ENCODE measurements at regions not wholly inside any gene's neighbourhood (a gene's known extent, or its start where the extent isn't known, plus 50 kb on each side); places are given as distances from the start of the nearest gene placed in this dataset.

DNA sequence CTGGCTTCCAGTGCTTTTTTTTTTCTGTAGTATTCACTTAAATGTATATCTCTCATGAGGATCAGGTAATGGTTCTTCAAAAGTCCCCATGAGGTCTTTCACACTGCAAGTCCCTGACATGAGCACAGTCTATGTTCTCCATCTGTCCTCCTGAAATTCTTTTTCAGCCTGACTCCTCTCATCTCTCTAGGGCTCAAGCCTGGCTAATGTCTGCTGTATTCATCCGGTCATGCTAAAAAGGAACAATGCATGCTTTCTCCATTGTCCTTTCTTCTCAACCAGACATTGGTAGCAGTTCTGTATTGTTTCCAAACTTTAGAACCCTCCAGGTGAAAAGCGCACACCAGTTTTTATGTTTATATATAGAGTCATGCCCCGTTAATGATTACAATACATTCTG lies 368.3 kb upstream of the OLFM3 start:
- no peak for DNase-seq (ENCODE audit: low read depth)
- H3K4me3 ChIP-seq (ENCODE audit: low read depth, low read length) = no peak overlapping the region
- TF ChIP-seq, protein P1, sequence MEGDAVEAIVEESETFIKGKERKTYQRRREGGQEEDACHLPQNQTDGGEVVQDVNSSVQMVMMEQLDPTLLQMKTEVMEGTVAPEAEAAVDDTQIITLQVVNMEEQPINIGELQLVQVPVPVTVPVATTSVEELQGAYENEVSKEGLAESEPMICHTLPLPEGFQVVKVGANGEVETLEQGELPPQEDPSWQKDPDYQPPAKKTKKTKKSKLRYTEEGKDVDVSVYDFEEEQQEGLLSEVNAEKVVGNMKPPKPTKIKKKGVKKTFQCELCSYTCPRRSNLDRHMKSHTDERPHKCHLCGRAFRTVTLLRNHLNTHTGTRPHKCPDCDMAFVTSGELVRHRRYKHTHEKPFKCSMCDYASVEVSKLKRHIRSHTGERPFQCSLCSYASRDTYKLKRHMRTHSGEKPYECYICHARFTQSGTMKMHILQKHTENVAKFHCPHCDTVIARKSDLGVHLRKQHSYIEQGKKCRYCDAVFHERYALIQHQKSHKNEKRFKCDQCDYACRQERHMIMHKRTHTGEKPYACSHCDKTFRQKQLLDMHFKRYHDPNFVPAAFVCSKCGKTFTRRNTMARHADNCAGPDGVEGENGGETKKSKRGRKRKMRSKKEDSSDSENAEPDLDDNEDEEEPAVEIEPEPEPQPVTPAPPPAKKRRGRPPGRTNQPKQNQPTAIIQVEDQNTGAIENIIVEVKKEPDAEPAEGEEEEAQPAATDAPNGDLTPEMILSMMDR (IDR thresholded peaks at IDR 0.05; ENCODE audit: control insufficient read depth, extremely low read depth, insufficient read depth) = no peak

DNA sequence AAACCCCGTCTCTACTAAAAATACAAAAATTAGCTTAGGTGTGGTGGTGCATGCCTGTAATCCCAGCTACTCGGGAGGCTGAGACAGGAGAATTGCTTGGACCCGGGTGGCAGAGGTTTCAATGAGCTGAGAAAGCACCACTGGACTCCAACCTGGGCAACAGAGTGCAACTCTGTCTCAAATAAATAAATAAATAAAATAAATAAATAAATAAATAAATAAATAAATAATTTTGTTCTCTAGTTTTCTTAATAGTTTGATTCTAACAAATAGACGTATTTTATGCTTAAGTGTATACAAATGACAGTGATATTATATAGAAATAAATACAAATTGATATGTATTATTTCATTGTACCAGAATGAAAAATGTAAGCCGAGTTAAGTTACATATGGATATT lies 339.9 kb upstream of the OLFM3 start:
- no peak for DNase-seq (ENCODE audit: low read depth)
- TF ChIP-seq, protein P1 (IDR thresholded peaks at IDR 0.05; ENCODE audit: control insufficient read depth, extremely low read depth, insufficient read depth) = no peak

DNA sequence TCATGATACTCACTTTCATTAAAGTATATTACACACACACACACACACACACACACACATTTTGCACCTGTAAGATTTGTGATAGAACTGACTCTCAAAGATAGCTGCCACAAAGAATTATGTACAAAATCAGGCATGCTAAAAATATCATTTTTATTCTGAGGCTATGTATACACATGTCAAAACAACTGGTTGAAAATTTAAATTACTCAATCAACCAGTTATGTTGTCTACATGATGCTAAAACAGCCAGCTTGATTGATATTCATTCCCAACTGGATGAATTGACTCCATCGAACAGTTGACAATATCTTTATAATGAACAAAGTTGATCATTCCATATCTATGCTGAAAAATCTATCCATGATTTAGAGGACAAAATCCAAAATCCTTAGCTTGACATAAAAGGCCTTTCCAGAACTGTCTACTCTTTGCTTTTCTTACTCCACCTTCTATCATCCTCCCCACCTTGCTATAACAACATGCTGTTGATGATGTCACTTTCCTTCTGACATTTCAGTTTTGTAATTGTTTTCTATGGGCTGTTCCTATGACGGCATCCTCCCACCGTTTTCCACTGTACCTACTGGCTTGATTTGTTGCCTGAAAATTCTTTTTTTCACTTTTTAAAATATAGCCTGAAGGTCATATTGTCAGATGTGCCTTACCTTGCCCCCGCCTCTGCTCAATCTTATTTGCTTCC lies 321.5 kb upstream of the OLFM3 start:
- no peak for DNase-seq (ENCODE audit: low read depth)
- H3K4me3 ChIP-seq (ENCODE audit: low read depth, low read length) = no peak overlapping the region
- TF ChIP-seq, protein P1 (IDR thresholded peaks at IDR 0.05; ENCODE audit: control insufficient read depth, extremely low read depth, insufficient read depth) = no peak

More for the DNA sequence above, 339.9 kb upstream of the OLFM3 start:
- H3K4me3 ChIP-seq (ENCODE audit: low read depth, low read length) = no peak overlapping the region

DNA sequence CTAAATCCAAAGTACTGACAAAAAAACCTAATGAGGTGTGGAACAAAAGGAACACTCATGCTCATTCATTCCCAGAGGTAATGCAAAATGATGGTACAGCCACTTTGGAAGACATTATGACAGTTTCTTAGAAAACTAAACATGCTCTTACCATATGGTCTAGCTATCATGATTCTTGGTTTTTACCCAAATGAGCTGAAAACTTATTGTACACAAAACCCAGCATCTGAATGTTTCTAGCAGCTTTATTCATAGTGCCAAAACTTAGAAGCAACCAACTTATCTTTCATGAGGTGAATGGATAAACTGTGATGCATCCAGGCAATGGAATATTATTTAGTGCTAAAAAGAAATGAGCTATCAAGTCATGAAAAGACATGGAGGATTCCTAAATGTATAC lies 318.4 kb upstream of the OLFM3 start:
- TF ChIP-seq, protein P1 (IDR thresholded peaks at IDR 0.05; ENCODE audit: control insufficient read depth, extremely low read depth, insufficient read depth) = no peak
- no peak overlapping the region for H3K4me3 ChIP-seq (ENCODE audit: low read depth, low read length)
- no peak for DNase-seq (ENCODE audit: low read depth)

DNA sequence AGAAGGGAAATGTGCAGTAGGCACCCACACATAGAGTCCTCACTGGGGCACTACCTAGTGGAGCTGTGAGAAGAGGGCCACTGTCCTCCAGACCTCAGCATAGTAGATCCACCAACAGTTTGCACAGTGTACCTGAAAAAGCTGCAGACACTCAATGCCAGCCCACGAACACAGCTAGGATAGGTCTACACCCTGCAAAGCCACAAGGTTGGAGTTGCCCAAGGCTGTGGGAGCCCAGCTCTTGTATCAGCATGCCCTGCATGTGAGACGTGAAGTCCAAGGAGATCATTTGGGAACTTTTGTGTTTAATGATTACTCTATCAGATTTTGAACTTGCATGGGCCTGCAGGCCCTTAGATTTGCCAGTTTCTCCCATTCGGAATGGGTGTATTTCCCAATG lies 299.4 kb upstream of the OLFM3 start:
- TF ChIP-seq, protein P1 (IDR thresholded peaks at IDR 0.05; ENCODE audit: control insufficient read depth, extremely low read depth, insufficient read depth) = no peak
- no peak for DNase-seq (ENCODE audit: low read depth)
- no peak overlapping the region for H3K4me3 ChIP-seq (ENCODE audit: low read depth, low read length)

DNA sequence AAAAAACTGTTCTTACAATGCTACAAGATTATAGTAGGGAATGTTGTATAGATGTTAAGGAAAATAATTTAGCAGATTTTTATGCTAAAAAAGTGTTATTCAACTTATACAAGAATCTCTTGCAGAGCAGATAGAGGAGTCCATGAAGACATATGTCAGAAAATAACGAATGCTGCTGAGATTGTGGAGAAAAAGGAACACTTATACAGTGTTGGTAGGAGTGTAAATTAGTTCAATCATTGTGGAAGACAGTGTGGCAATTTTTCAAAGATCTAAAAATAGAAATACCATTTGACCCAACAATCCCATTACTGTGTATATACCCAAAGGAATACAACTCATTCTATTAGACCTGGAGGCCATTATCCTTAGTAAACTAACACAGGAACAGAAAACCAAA lies 286.2 kb upstream of the OLFM3 start:
- no peak for DNase-seq (ENCODE audit: low read depth)
- TF ChIP-seq, protein P1 (IDR thresholded peaks at IDR 0.05; ENCODE audit: control insufficient read depth, extremely low read depth, insufficient read depth) = no peak
- H3K4me3 ChIP-seq (ENCODE audit: low read depth, low read length) = no peak overlapping the region

DNA sequence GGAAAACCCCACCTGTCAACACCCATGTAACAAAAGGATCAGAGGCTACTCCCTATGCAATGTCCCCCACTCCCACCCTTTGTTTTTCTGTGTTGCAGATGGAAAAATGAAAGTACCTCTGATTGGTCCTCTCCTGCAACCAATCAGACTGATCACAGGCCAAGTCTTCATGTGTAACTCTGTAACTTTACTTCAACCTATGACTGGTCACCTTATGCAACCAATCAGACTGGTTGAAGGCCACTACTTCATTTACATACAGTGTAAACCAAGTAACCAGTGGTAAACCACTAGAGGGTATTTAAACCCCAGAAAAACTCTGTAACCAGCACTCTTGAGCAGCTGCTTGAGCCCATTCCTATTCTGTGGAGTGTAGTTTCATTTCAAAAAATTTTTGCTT lies 266.3 kb upstream of the OLFM3 start:
- TF ChIP-seq, protein P1 (IDR thresholded peaks at IDR 0.05; ENCODE audit: control insufficient read depth, extremely low read depth, insufficient read depth) = no peak
- no peak overlapping the region for H3K4me3 ChIP-seq (ENCODE audit: low read depth, low read length)
- no peak for DNase-seq (ENCODE audit: low read depth)

All from LNCaP clone FGC (cell line).